ENCODE measurements at regions not wholly inside any gene's neighbourhood (a gene's known extent, or its start where the extent isn't known, plus 50 kb on each side); places are given as distances from the start of the nearest gene placed in this dataset.

DNA sequence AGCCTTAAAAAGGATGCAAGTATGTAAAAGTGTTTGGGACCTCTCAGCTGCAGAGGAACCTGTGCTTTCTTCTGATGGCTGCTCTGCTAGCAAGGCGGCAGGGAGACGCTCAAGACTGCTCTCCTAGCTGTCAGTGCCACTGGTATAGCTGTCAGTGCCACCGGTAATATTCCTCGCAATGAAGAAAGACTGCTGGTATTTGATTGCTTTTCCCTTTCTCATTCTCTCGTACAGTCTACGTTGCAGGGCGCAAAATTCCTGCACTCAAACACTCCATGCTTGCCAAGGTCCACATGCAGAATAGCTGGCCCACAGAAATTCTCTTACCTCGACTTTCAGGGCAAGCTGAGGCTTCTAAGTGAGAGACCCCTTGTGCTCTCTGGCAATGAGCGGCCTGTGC, 432.6 kb upstream of the KLF6 start (continued):
- TF ChIP-seq ZNF292 (tag by site-specific recombination; IDR thresholded peaks at IDR 0.05; ENCODE audit: borderline replicate concordance, low read depth) = no peak
- TF ChIP-seq ZNF433 (tag by site-specific recombination; IDR thresholded peaks at IDR 0.05; ENCODE audit: low read depth) = no peak
- no peak for TF ChIP-seq ZNF362 (tag by site-specific recombination; IDR thresholded peaks at IDR 0.05)
- TF ChIP-seq SP7 (tag by site-specific recombination; IDR thresholded peaks at IDR 0.05) = no peak
- TF ChIP-seq ZNF548 (tag by site-specific recombination; IDR thresholded peaks at IDR 0.05) = no peak
- no peak for TF ChIP-seq ZNF16 (tag by site-specific recombination; IDR thresholded peaks at IDR 0.05; ENCODE audit: low read depth)
- TF ChIP-seq ZFHX2 (tag by site-specific recombination; conservative IDR thresholded peaks at IDR 0.05) = no peak

GRCh38 chr10:4217187-4217586, 432.2 kb upstream of the KLF6 start:
- no peaks in the 10 kb centered on the region for H3K36me3 ChIP-seq (ENCODE audit: control insufficient read depth in 2 of 2, insufficient read depth in 1 of 2, low read length in 2 of 2)
- TF ChIP-seq ZNF701 (tag by site-specific recombination; IDR thresholded peaks at IDR 0.05) (no peak), GLI2 (tag by site-specific recombination; IDR thresholded peaks at IDR 0.05; ENCODE audit: borderline replicate concordance, low read depth) (no peak), ZBTB1 (tag by site-specific recombination; IDR thresholded peaks at IDR 0.05) (no peak), ZNF654 (tag by site-specific recombination; IDR thresholded peaks at IDR 0.05; ENCODE audit: low read depth) (no peak), ZNF629 (tag by site-specific recombination; IDR thresholded peaks at IDR 0.05) (no peak), ZNF19 (tag by site-specific recombination; IDR thresholded peaks at IDR 0.05; ENCODE audit: low read depth) (no peak), ZNF184 (tag by site-specific recombination; IDR thresholded peaks at IDR 0.05) (no peak), ZNF341 (tag by site-specific recombination; IDR thresholded peaks at IDR 0.05; ENCODE audit: low read depth) (no peak), ZNF558 (tag by site-specific recombination; IDR thresholded peaks at IDR 0.05) (no peak), WT1 (tag by site-specific recombination; IDR thresholded peaks at IDR 0.05) (no peak), OSR2 (tag by site-specific recombination; IDR thresholded peaks at IDR 0.05) (no peak)
- TF ChIP-seq, protein P1, sequence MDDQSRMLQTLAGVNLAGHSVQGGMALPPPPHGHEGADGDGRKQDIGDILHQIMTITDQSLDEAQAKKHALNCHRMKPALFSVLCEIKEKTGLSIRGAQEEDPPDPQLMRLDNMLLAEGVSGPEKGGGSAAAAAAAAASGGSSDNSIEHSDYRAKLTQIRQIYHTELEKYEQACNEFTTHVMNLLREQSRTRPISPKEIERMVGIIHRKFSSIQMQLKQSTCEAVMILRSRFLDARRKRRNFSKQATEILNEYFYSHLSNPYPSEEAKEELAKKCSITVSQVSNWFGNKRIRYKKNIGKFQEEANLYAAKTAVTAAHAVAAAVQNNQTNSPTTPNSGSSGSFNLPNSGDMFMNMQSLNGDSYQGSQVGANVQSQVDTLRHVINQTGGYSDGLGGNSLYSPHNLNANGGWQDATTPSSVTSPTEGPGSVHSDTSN (CRISPR knock-in tag; IDR thresholded peaks at IDR 0.05) = no peak
- TF ChIP-seq, protein P2, sequence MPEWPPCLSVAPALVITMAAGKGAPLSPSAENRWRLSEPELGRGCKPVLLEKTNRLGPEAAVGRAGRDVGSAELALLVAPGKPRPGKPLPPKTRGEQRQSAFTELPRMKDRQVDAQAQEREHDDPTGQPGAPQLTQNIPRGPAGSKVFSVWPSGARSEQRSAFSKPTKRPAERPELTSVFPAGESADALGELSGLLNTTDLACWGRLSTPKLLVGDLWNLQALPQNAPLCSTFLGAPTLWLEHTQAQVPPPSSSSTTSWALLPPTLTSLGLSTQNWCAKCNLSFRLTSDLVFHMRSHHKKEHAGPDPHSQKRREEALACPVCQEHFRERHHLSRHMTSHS (tag by site-specific recombination; IDR thresholded peaks at IDR 0.05) = no peak
- CTCF ChIA-PET = no interaction called here

DNA sequence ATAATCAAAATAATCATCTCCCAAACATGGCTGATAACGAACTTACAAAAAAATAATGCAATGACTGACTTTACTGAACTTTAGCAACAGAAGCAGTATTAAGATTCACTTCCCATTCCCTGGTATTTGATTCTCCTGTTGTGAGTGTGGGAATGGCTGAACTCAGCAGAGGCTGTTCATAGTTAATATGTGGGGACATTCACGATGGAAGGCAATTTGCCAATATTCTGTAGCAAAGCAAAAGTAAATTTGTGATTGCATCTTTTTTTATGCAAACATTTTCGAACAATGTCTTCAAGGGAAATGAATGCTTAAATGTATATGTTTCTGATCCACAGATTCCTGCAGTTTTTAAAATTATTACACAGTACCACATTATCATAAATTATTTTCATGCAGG, 431.7 kb upstream of the KLF6 start:
- Histone ChIP-seq H3K36me3 (ENCODE audit: control insufficient read depth in 2 of 2, insufficient read depth in 1 of 2, low read length in 2 of 2) (no peaks in the 10 kb centered on the region), H3K4me1 (ENCODE audit: control insufficient read depth, insufficient read depth, low read length) (no peaks in the 10 kb centered on the region), H3K27ac (ENCODE audit: extremely low read depth, low read depth, low read length) (no peak overlapping the region), H3K9me3 (ENCODE audit: control insufficient read depth, insufficient read depth, low read depth, low read length) (no peaks in the 10 kb centered on the region), H3K4me3 (ENCODE audit: low read depth, low read length) (no peak overlapping the region)
- ChIA-PET POLR2A (no interaction called here), CTCF (no interaction called here)
- TF ChIP-seq WT1 (tag by site-specific recombination; IDR thresholded peaks at IDR 0.05) (no peak), BCL11A (tag by site-specific recombination; IDR thresholded peaks at IDR 0.05; ENCODE audit: low read depth) (no peak), ZNF768 (tag by site-specific recombination; IDR thresholded peaks at IDR 0.05) (no peak), YY2 (tag by site-specific recombination; IDR thresholded peaks at IDR 0.05) (no peak), ZNF600 (tag by site-specific recombination; IDR thresholded peaks at IDR 0.05) (no peak), ZNF274 (IDR thresholded peaks at IDR 0.05; ENCODE audit: low read length) (no peak), ZNF274 (tag by site-specific recombination; IDR thresholded peaks at IDR 0.05; ENCODE audit: borderline replicate concordance) (no peak), SALL2 (tag by site-specific recombination; IDR thresholded peaks at IDR 0.05; ENCODE audit: borderline replicate concordance) (no peak), ZNF433 (tag by site-specific recombination; IDR thresholded peaks at IDR 0.05; ENCODE audit: low read depth) (no peak), ZEB2 (tag by site-specific recombination; IDR thresholded peaks at IDR 0.05) (no peak), ZNF660 (tag by site-specific recombination; IDR thresholded peaks at IDR 0.05) (no peak)
- TF ChIP-seq, protein P3, sequence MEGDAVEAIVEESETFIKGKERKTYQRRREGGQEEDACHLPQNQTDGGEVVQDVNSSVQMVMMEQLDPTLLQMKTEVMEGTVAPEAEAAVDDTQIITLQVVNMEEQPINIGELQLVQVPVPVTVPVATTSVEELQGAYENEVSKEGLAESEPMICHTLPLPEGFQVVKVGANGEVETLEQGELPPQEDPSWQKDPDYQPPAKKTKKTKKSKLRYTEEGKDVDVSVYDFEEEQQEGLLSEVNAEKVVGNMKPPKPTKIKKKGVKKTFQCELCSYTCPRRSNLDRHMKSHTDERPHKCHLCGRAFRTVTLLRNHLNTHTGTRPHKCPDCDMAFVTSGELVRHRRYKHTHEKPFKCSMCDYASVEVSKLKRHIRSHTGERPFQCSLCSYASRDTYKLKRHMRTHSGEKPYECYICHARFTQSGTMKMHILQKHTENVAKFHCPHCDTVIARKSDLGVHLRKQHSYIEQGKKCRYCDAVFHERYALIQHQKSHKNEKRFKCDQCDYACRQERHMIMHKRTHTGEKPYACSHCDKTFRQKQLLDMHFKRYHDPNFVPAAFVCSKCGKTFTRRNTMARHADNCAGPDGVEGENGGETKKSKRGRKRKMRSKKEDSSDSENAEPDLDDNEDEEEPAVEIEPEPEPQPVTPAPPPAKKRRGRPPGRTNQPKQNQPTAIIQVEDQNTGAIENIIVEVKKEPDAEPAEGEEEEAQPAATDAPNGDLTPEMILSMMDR (tag by site-specific recombination; IDR thresholded peaks at IDR 0.05) = no peak

More at GRCh38 chr10:4217187-4217586, 432.2 kb upstream of the KLF6 start:
- Histone ChIP-seq H3K27ac (ENCODE audit: extremely low read depth, low read depth, low read length) (no peak overlapping the region), H3K9me3 (ENCODE audit: control insufficient read depth, insufficient read depth, low read depth, low read length) (no peaks in the 10 kb centered on the region), H3K4me3 (ENCODE audit: low read depth, low read length) (no peak overlapping the region), H3K4me1 (ENCODE audit: control insufficient read depth, insufficient read depth, low read length) (no peaks in the 10 kb centered on the region)
- POLR2A ChIA-PET = no interaction called here
